Lower leg skin (tissue), 4 donors: ENCODE measurements at regions not wholly inside any gene's neighbourhood (a gene's known extent, or its start where the extent isn't known, plus 50 kb on each side); places are given as distances from the start of the nearest gene placed in this dataset.

Experiments used
- DNase-seq, 2 donors: peaks; one replicate each; pipeline ENCODE4 v3.0.0-alpha.2; 2019; ENCODE audit warnings: low spot score in 2 of 2
- H3K4me3 ChIP-seq: fragments of 200-600 bp; sonication (generic); 2 replicates; pipeline ENCODE4 v1.5.1; 2017; ENCODE audit warnings: mild to moderate bottlenecking, low read depth; ENCODE audit not compliant: poor library complexity, severe bottlenecking
- CTCF ChIP-seq, 3 donors: fragments of 450-650 bp; IDR thresholded peaks; one replicate each; pipeline ENCODE4 v1.5.1; 2016; ENCODE audit warnings: antibody characterized with exemption in 3 of 3, mild to moderate bottlenecking in 3 of 3, moderate library complexity in 2 of 3
- POLR2A ChIP-seq, 2 donors: fragments of 450-650 bp; IDR thresholded peaks; one replicate each; pipeline ENCODE4 v1.6.1; 2016 to 2017; ENCODE audit warnings: antibody characterized with exemption in 2 of 2, mild to moderate bottlenecking in 1 of 2, moderate library complexity in 1 of 2
- WGBS, 2 donors: methylation state at CpG; one replicate each; pipeline ENCODE4 v1.1.5; 2018; 5-methylcytosine and 5-hydroxymethylcytosine counted together
- intact Hi-C: fragments of 100-400 bp; cut with DNase I; formaldehyde crosslinking; loops from one replicate; pipeline ENCODE4 v1.15.0; 2023; ENCODE audit warnings: low total_unique reads

- WGBS, 2 donors, result 34 to 40% methylated on average over 22 of the region's 22 CpGs
- TF ChIP-seq CTCF (IDR thresholded peaks at IDR 0.05), result no peak
- no peak for TF ChIP-seq POLR2A (IDR thresholded peaks at IDR 0.05)
- no peak for DNase-seq
- intact Hi-C loops, result no loop called here
- no peak overlapping the region for H3K4me3 ChIP-seq
Observed at GRCh38 chr6:2448826-2449571, 203.6 kb upstream of the GMDS start.

GRCh38 chr6:2447931-2448330 is 202.5 kb upstream of the GMDS start:
- WGBS, 2 donors, result 36 to 51% methylated on average over 3 of the region's 3 CpGs

GRCh38 chr6:2447318-2447920 is 202.0 kb upstream of the GMDS start:
- DNase-seq, result no peak
- TF ChIP-seq POLR2A (IDR thresholded peaks at IDR 0.05) (no peak), CTCF (IDR thresholded peaks at IDR 0.05) (no peak)
- WGBS, 2 donors, result 44 to 48% methylated on average over 4 of the region's 4 CpGs
- H3K4me3 ChIP-seq, result no peak overlapping the region
- intact Hi-C loops, result no loop called here

More at GRCh38 chr6:2447931-2448330, 202.5 kb upstream of the GMDS start:
- no peak overlapping the region for H3K4me3 ChIP-seq
- no peak for DNase-seq
- TF ChIP-seq CTCF (IDR thresholded peaks at IDR 0.05) (no peak), POLR2A (IDR thresholded peaks at IDR 0.05) (no peak)
- intact Hi-C loops, result no loop called here

GRCh38 chr6:2441601-2442475 is 196.4 kb upstream of the GMDS start:
- intact Hi-C loops, result no loop called here
- TF ChIP-seq CTCF (IDR thresholded peaks at IDR 0.05) (no peak), POLR2A (IDR thresholded peaks at IDR 0.05) (no peak)
- DNase-seq, result no peak
- no peak overlapping the region for H3K4me3 ChIP-seq
- 70 to 76% methylated on average over 5 of the region's 5 CpGs for WGBS, 2 donors

- intact Hi-C loops, result no loop called here
- DNase-seq, result no peak
- no peak overlapping the region for H3K4me3 ChIP-seq
- TF ChIP-seq POLR2A (IDR thresholded peaks at IDR 0.05) (no peak), CTCF (IDR thresholded peaks at IDR 0.05) (no peak)
Observed at GRCh38 chr6:2440516-2440915, 195.1 kb upstream of the GMDS start.
